SU-DHL-6 (cell line): ENCODE measurements at regions not wholly inside any gene's neighbourhood (a gene's known extent, or its start where the extent isn't known, plus 50 kb on each side); places are given as distances from the start of the nearest gene placed in this dataset.

ENCODE experiments used
- CTCF ChIP-seq: fragments of 200-600 bp; sonication (generic); IDR thresholded peaks from one replicate; pipeline ENCODE4 v1.5.1; 2017; ENCODE audit warnings: antibody characterized with exemption, mild to moderate bottlenecking, low read length, moderate library complexity; ENCODE audit not compliant: insufficient read depth, poor library complexity, severe bottlenecking
- EZH2phosphoT487 ChIP-seq: fragments of 200-600 bp; sonication (generic), shearing (Covaris generic); conservative IDR thresholded peaks from 2 replicates; pipeline ENCODE4 v1.6.1; 2018; ENCODE audit warnings: mild to moderate bottlenecking, antibody characterized with exemption, low read length, moderate library complexity, mixed read lengths

DNA sequence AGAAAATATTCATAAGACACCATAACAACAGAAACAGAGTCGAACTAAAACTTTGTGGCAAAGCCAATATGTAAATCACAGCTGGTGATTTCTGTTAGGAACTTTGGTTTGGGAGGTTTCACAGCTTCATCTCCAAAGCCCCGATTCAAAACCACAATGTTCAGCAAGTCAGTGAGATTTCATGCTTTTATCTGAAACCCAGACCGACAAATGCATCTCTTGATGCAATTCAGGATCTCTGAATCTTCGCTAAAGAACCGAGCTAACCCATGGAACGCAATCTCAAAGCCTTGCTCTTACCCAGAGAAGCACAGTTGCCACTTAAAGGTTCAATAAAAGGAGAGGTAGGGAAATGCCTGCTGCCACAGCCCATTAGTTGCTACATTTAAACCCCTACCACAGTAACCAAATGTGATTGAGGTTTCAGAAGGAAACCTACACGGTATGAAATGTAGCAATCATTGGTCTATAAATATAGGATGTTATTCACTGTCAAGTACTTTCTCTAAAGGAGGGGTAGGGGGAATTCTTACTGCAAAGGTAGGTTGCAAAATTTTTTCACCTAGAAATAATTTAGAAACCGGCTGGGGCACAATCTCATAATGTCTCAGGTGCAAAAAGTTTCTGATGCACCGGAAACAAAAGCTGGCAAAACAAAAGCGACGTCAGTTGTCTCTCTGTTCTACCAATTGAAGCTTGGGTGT is 381.0 kb upstream of the ARID1B start:
- TF ChIP-seq CTCF (no peak), EZH2phosphoT487 (no peak)
